K562 (cell line): ENCODE measurements at regions not wholly inside any gene's neighbourhood (a gene's known extent, or its start where the extent isn't known, plus 50 kb on each side); places are given as distances from the start of the nearest gene placed in this dataset.

Source experiments
- ATAC-seq: fragments of 200-7000 bp; cut with Tn5 transposase; 3 replicates; pipeline ENCODE4 v1.9.1; 2020; ENCODE audit warnings: moderate library complexity
- BruUV-seq: library from RNA; stranded (reverse); fragments of 400-500 nt; replicated peaks from 2 replicates; lab custom pipeline; 2021; lab: Mats Ljungman, UMichigan
- CTCF ChIA-PET: fragments of 300-600 bp; formaldehyde crosslinking; extraction: SDS; loops from one replicate; lab custom pipeline; 2021; ENCODE audit warnings: low intra/inter-chr PET ratio; lab: Yijun Ruan, JAX
- POLR2A ChIA-PET: fragments of 300-600, 350-650 bp; sonication (Branson Sonifier 250); formaldehyde crosslinking; extraction: SDS; loops from one replicate; lab custom pipeline; 2021; ENCODE audit warnings: antibody characterized with exemption, inconsistent platforms; lab: Yijun Ruan, JAX
- DNase-seq, 4 experiments: peaks; one replicate each; pipeline versions ENCODE4 v3.0.0 to v3.0.0-alpha.2; 2011 to 2018; ENCODE audit warnings: low spot score in 3 of 4, mixed read lengths in 3 of 4; ENCODE audit errors: extremely low read depth in 1 of 4
- FAIRE-seq: peaks from 2 replicates; lab custom pipeline; 2011; peaks lifted over from hg19 to GRCh38; lab: Jason Lieb, UNC
- H2AFZ ChIP-seq: 2 replicates; pipeline ENCODE4 v1.6.0; 2011; ENCODE audit warnings: low read depth, low read length, control low read depth, inconsistent platforms
- H3K27ac ChIP-seq: fragments of 200-600 bp; 3 replicates; pipeline ENCODE4 v1.8.0; 2011; ENCODE audit warnings: low read depth, mild to moderate bottlenecking, control low read depth, inconsistent platforms, low read length, moderate library complexity, mixed read lengths; ENCODE audit errors: extremely low read depth
- H3K27me3 ChIP-seq, 2 experiments: fragments of 300-600 bp in 1 of 2; 2 replicates in 1 of 2; 3 replicates in 1 of 2; pipeline versions ENCODE4 v1.6.0 to v1.8.0; 2011; ENCODE audit warnings: inconsistent platforms in 2 of 2, low read length in 2 of 2, mild to moderate bottlenecking in 1 of 2, mixed read lengths in 1 of 2, moderate library complexity in 1 of 2; ENCODE audit not compliant: control insufficient read depth in 2 of 2, insufficient read depth in 2 of 2
- H3K36me3 ChIP-seq: fragments of 300-600 bp; 3 replicates; pipeline ENCODE4 v1.8.0; 2011; ENCODE audit warnings: mild to moderate bottlenecking, low read length, inconsistent platforms; ENCODE audit not compliant: control insufficient read depth, insufficient read depth
- H3K4me1 ChIP-seq, 2 experiments: fragments of 200-600 bp in 1 of 2; replicated peaks in 1 of 2; 2 replicates in 1 of 2; 3 replicates in 1 of 2; pipeline versions ENCODE4 v1.5.1 to v1.8.0; 2011; ENCODE audit warnings: inconsistent platforms in 2 of 2, low read length in 2 of 2, mild to moderate bottlenecking in 1 of 2, mixed read lengths in 1 of 2, moderate library complexity in 1 of 2; ENCODE audit not compliant: control insufficient read depth in 2 of 2, insufficient read depth in 2 of 2
- H3K4me2 ChIP-seq: 2 replicates; pipeline ENCODE4 v1.6.1; 2011; ENCODE audit warnings: low read length, control low read depth, inconsistent platforms, mixed read lengths; ENCODE audit not compliant: insufficient read depth
- H3K4me3 ChIP-seq: fragments of 200-600 bp; sonication (generic), shearing (Covaris generic); 2 replicates; pipeline ENCODE4 v1.5.1; 2016; ENCODE audit warnings: control low read depth, inconsistent platforms
- H3K79me2 ChIP-seq: fragments of 200-600 bp; 3 replicates; pipeline ENCODE4 v1.8.0; 2011; ENCODE audit warnings: low read length, inconsistent platforms; ENCODE audit not compliant: control insufficient read depth, insufficient read depth
- H3K9ac ChIP-seq, 2 experiments: 2 replicates each; pipeline versions ENCODE4 v1.6.0 to v1.6.1; 2011; ENCODE audit warnings: low read depth in 2 of 2, low read length in 2 of 2, control low read depth in 1 of 2, inconsistent platforms in 1 of 2, mild to moderate bottlenecking in 1 of 2, mixed read lengths in 1 of 2; ENCODE audit not compliant: insufficient read depth in 1 of 2
- H3K9me1 ChIP-seq: one replicate; pipeline ENCODE4 v1.6.0; 2011; ENCODE audit warnings: inconsistent platforms, mild to moderate bottlenecking, low read length, moderate library complexity; ENCODE audit not compliant: control insufficient read depth, insufficient read depth
- H3K9me3 ChIP-seq: replicated peaks from 2 replicates; pipeline ENCODE4 v1.5.1; 2011; ENCODE audit warnings: low read depth, low read length, inconsistent platforms; ENCODE audit not compliant: control insufficient read depth, insufficient read depth
- H4K20me1 ChIP-seq: replicated peaks from 2 replicates; pipeline ENCODE4 v1.6.1; 2011; ENCODE audit warnings: low read length, inconsistent platforms, mixed read lengths; ENCODE audit not compliant: control insufficient read depth, insufficient read depth
- ATF6 ChIP-seq: sonication (generic); formaldehyde crosslinking; IDR thresholded peaks from 2 replicates; pipeline ENCODE4 v1.4.0; 2020; ENCODE audit warnings: mild to moderate bottlenecking, missing genetic modification reagents
- DACH1 ChIP-seq: fragments of 450-650 bp; IDR thresholded peaks from 2 replicates; pipeline ENCODE4 v1.6.1; 2018; ENCODE audit not compliant: partially characterized antibody
- FOXM1 ChIP-seq, 2 experiments: fragments of 450-650 bp in 1 of 2; sonication (generic) in 1 of 2; formaldehyde crosslinking in 1 of 2; IDR thresholded peaks; 2 replicates each; pipeline versions ENCODE4 v1.6.1 to v1.9.0; 2017 to 2022; ENCODE audit warnings: low read depth in 2 of 2, mild to moderate bottlenecking in 2 of 2, missing genetic modification reagents in 1 of 2, moderate library complexity in 1 of 2
- GABPA ChIP-seq: fragments of 200-800 bp; sonication (Bioruptor generic); conservative IDR thresholded peaks from 2 replicates; pipeline ENCODE4 v1.6.1; 2016; ENCODE audit warnings: low read depth, missing genetic modification characterization, missing compliant biosample characterization
- HDAC6 ChIP-seq: IDR thresholded peaks from 2 replicates; pipeline ENCODE4 v1.6.1; 2012; ENCODE audit warnings: low read depth, mild to moderate bottlenecking, control low read depth, inconsistent platforms, low read length, moderate library complexity
- HOMEZ ChIP-seq: fragments of 250-450 bp; sonication (Bioruptor Pico); IDR thresholded peaks from 2 replicates; pipeline ENCODE4 v1.4.0; 2020; ENCODE audit warnings: mild to moderate bottlenecking, moderate library complexity
- JUND ChIP-seq, 2 experiments: IDR thresholded peaks; 2 replicates in 1 of 2; 3 replicates in 1 of 2; pipeline ENCODE4 v1.6.1; 2011; ENCODE audit warnings: borderline replicate concordance in 2 of 2, low read depth in 2 of 2, low read length in 2 of 2, improper control_type of control experiment in 1 of 2, missing biosample characterization in 1 of 2, missing genetic modification characterization in 1 of 2, missing genetic modification reagents in 1 of 2
- MCM3 ChIP-seq: fragments of 450-650 bp; IDR thresholded peaks from 2 replicates; pipeline ENCODE4 v1.6.1; 2016
- RCOR1 ChIP-seq, 2 experiments: IDR thresholded peaks; 2 replicates each; pipeline ENCODE4 v1.6.1; 2012; ENCODE audit warnings: low read depth in 2 of 2, low read length in 2 of 2, borderline replicate concordance in 1 of 2, improper control_type of control experiment in 1 of 2
- ZNF174 ChIP-seq: fragments of 250-450 bp; sonication (Bioruptor Pico); IDR thresholded peaks from 2 replicates; pipeline ENCODE4 v1.4.0; 2020; ENCODE audit warnings: mild to moderate bottlenecking
- ZNF384 ChIP-seq: IDR thresholded peaks from 2 replicates; pipeline ENCODE4 v1.6.1; 2012; ENCODE audit warnings: low read depth, low read length, improper control_type of control experiment
- ZNF449 ChIP-seq: fragments of 250-450 bp; sonication (Bioruptor Pico); IDR thresholded peaks from 2 replicates; pipeline ENCODE4 v1.8.0; 2022; ENCODE audit warnings: moderate library complexity, mild to moderate bottlenecking, inconsistent platforms
- ZNF583 ChIP-seq: fragments of 250-450 bp; sonication (Bioruptor Pico); IDR thresholded peaks from 2 replicates; pipeline ENCODE4 v1.4.0; 2020
- in situ Hi-C: fragments of 300-500 bp; cut with MboI; formaldehyde crosslinking; loops from 4 replicates; pipeline ENCODE4 v1.15.0; 2018; ENCODE audit warnings: inconsistent platforms, mixed read lengths
- intact Hi-C: fragments of 100-400 bp; cut with micrococcal nuclease; formaldehyde crosslinking; loops from 2 replicates; pipeline ENCODE4 v1.14.2; 2022
- TF ChIP-seq, protein P1 (sequence below), 3 experiments: fragments of 200-800 bp in 1 of 3; fragments of 250-450 bp in 1 of 3; fragments of 450-650 bp in 1 of 3; sonication (Bioruptor Pico) in 1 of 3; sonication (Bioruptor generic) in 1 of 3; formaldehyde crosslinking in 1 of 3; IDR thresholded peaks; 2 replicates each; pipeline versions ENCODE4 v1.6.1 to v1.8.0; 2016 to 2022; ENCODE audit warnings: mild to moderate bottlenecking in 2 of 3, missing genetic modification characterization in 2 of 3, missing compliant biosample characterization in 1 of 3, moderate library complexity in 1 of 3

GRCh38 chr1:198970916-198971315, 332.1 kb downstream of the PTPRC start:
- Histone ChIP-seq H3K27ac (no peak overlapping the region), H3K9me3 (no peaks in the 10 kb centered on the region), H3K4me3 (no peak overlapping the region), H3K4me2 (no peak overlapping the region), H3K9me1 (no peaks in the 10 kb centered on the region), H2AFZ (no peak overlapping the region), H3K9ac (no peak overlapping the region), H3K79me2 (no peaks in the 10 kb centered on the region), H3K27me3 (no peaks in the 10 kb centered on the region), H3K4me1 (no peaks in the 10 kb centered on the region), H3K36me3 (no peaks in the 10 kb centered on the region), H4K20me1 (no peaks in the 10 kb centered on the region)
- FAIRE-seq (no peak), DNase-seq (no peak), ATAC-seq (no peak)
- ChIA-PET POLR2A (no interaction called here), CTCF (no interaction called here)
- in situ Hi-C loops: no loop called here
- no TSS peak for BruUV-seq
- intact Hi-C loops: no loop called here
- TF ChIP-seq FOXM1 (IDR thresholded peaks at IDR 0.05; ENCODE audit: low read depth): no peak
- no peak for TF ChIP-seq FOXM1 (CRISPR knock-in tag; IDR thresholded peaks at IDR 0.05; ENCODE audit: low read depth)
- no peak for TF ChIP-seq HOMEZ (CRISPR knock-in tag)
- no peak for TF ChIP-seq GABPA (tag)
- TF ChIP-seq ZNF449: no peak
- TF ChIP-seq ATF6 (CRISPR knock-in tag): no peak
- TF ChIP-seq, protein P1, sequence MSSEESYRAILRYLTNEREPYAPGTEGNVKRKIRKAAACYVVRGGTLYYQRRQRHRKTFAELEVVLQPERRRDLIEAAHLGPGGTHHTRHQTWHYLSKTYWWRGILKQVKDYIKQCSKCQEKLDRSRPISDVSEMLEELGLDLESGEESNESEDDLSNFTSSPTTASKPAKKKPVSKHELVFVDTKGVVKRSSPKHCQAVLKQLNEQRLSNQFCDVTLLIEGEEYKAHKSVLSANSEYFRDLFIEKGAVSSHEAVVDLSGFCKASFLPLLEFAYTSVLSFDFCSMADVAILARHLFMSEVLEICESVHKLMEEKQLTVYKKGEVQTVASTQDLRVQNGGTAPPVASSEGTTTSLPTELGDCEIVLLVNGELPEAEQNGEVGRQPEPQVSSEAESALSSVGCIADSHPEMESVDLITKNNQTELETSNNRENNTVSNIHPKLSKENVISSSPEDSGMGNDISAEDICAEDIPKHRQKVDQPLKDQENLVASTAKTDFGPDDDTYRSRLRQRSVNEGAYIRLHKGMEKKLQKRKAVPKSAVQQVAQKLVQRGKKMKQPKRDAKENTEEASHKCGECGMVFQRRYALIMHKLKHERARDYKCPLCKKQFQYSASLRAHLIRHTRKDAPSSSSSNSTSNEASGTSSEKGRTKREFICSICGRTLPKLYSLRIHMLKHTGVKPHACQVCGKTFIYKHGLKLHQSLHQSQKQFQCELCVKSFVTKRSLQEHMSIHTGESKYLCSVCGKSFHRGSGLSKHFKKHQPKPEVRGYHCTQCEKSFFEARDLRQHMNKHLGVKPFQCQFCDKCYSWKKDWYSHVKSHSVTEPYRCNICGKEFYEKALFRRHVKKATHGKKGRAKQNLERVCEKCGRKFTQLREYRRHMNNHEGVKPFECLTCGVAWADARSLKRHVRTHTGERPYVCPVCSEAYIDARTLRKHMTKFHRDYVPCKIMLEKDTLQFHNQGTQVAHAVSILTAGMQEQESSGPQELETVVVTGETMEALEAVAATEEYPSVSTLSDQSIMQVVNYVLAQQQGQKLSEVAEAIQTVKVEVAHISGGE (CRISPR knock-in tag; IDR thresholded peaks at IDR 0.05): no peak
- TF ChIP-seq RCOR1 (IDR thresholded peaks at IDR 0.05; ENCODE audit: borderline replicate concordance in 1 of 2, low read depth in 2 of 2, low read length in 2 of 2): no peak
- TF ChIP-seq MCM3: no peak
- TF ChIP-seq ZNF174 (CRISPR knock-in tag): no peak
- TF ChIP-seq ZNF384: no peak
- no peak for TF ChIP-seq HDAC6
- no peak for TF ChIP-seq DACH1
- no peak for TF ChIP-seq JUND (IDR thresholded peaks at IDR 0.05; ENCODE audit: borderline replicate concordance, low read depth, low read length)
- TF ChIP-seq JUND (tag; IDR thresholded peaks at IDR 0.05; ENCODE audit: borderline replicate concordance, low read depth, low read length): no peak
- TF ChIP-seq ZNF583 (CRISPR knock-in tag): no peak
